ENCODE measurements at regions not wholly inside any gene's neighbourhood (a gene's known extent, or its start where the extent isn't known, plus 50 kb on each side); places are given as distances from the start of the nearest gene placed in this dataset.
"Not testable (repeated sequence)": the region's sequence is repeated elsewhere in the genome, so short reads cannot be mapped to it uniquely, and the experiment has no call there.

GRCh38 chr2:12017499-12018157, 271.2 kb downstream of the LPIN1 start:
- H3K4me1 ChIP-seq (replicated peaks) = no peaks in the 10 kb centered on the region
- no peaks in the 10 kb centered on the region for H3K27me3 ChIP-seq (replicated peaks; ENCODE audit: insufficient read depth)
- WGBS = 64% methylated on average over 11 of the region's 11 CpGs
- TF ChIP-seq POLR2AphosphoS5 (IDR thresholded peaks at IDR 0.05) (no peak), CTCF (IDR thresholded peaks at IDR 0.05) (no peak), POLR2A (IDR thresholded peaks at IDR 0.05) (no peak)
- H3K9me3 ChIP-seq = no peaks in the 10 kb centered on the region
- no peaks in the 10 kb centered on the region for H3K36me3 ChIP-seq
- DNase-seq (ENCODE audit: low spot score) = no peak
- no peak overlapping the region for H3K4me3 ChIP-seq
- intact Hi-C loops (cut with DNase I) = no loop called here
- H3K27ac ChIP-seq = no peak overlapping the region

GRCh38 chr2:12018726-12019125, 272.3 kb downstream of the LPIN1 start:
- whole genome bisulfite sequencing = 89% methylated on average over 5 of the region's 5 CpGs
- H3K36me3 ChIP-seq; H3K4me1 ChIP-seq (replicated peaks); H3K4me3 ChIP-seq; H3K27ac ChIP-seq; H3K27me3 ChIP-seq (replicated peaks; ENCODE audit: insufficient read depth); intact Hi-C loops (cut with DNase I); DNase-seq (ENCODE audit: low spot score); H3K9me3 ChIP-seq: not testable (repeated sequence)

- Histone ChIP-seq H3K27ac (no peak overlapping the region), H3K4me1 (replicated peaks) (no peaks in the 10 kb centered on the region), H3K9me3 (no peaks in the 10 kb centered on the region), H3K36me3 (no peaks in the 10 kb centered on the region), H3K4me3 (no peak overlapping the region), H3K27me3 (replicated peaks; ENCODE audit: insufficient read depth) (no peaks in the 10 kb centered on the region)
- intact Hi-C loops (cut with DNase I) = no loop called here
- TF ChIP-seq POLR2A (IDR thresholded peaks at IDR 0.05) (no peak), CTCF (IDR thresholded peaks at IDR 0.05) (no peak), POLR2AphosphoS5 (IDR thresholded peaks at IDR 0.05) (no peak)
- 94% methylated on average over 3 of the region's 3 CpGs for WGBS
- DNase-seq (ENCODE audit: low spot score) = no peak
Observed at GRCh38 chr2:12020833-12021469, 274.5 kb downstream of the LPIN1 start.

GRCh38 chr2:12024197-12024907, 277.9 kb downstream of the LPIN1 start:
- WGBS = 43% methylated on average over 5 of the region's 5 CpGs
- DNase-seq (ENCODE audit: low spot score); H3K27me3 ChIP-seq (replicated peaks; ENCODE audit: insufficient read depth); H3K36me3 ChIP-seq; H3K27ac ChIP-seq; H3K9me3 ChIP-seq; H3K4me1 ChIP-seq (replicated peaks); H3K4me3 ChIP-seq; intact Hi-C loops (cut with DNase I): not testable (repeated sequence)

- WGBS = 87% methylated on average over 2 of the region's 2 CpGs
- H3K27ac ChIP-seq = no peak overlapping the region
- no peaks in the 10 kb centered on the region for H3K4me1 ChIP-seq (replicated peaks)
- H3K27me3 ChIP-seq (replicated peaks; ENCODE audit: insufficient read depth) = no peaks in the 10 kb centered on the region
- intact Hi-C loops (cut with DNase I) = no loop called here
- TF ChIP-seq POLR2A (IDR thresholded peaks at IDR 0.05) (no peak), POLR2AphosphoS5 (IDR thresholded peaks at IDR 0.05) (no peak), CTCF (IDR thresholded peaks at IDR 0.05) (no peak)
- no peaks in the 10 kb centered on the region for H3K9me3 ChIP-seq
- no peak overlapping the region for H3K4me3 ChIP-seq
- H3K36me3 ChIP-seq = no peaks in the 10 kb centered on the region
- DNase-seq (ENCODE audit: low spot score) = no peak
Observed at GRCh38 chr2:12027136-12027535, 280.7 kb downstream of the LPIN1 start.
